NCI-H146 treated with DMSO at 0.1 percent for 48 hours (cell line): ENCODE measurements at regions not wholly inside any gene's neighbourhood (a gene's known extent, or its start where the extent isn't known, plus 50 kb on each side); places are given as distances from the start of the nearest gene placed in this dataset.
"Not testable (repeated sequence)": the region's sequence is repeated elsewhere in the genome, so short reads cannot be mapped to it uniquely, and the experiment has no call there.

Experiments
- DNase-seq: peaks from one replicate; lab custom pipeline; 2025; ENCODE audit not compliant: unreplicated experiment; lab: John Stamatoyannopoulos, UW

DNA sequence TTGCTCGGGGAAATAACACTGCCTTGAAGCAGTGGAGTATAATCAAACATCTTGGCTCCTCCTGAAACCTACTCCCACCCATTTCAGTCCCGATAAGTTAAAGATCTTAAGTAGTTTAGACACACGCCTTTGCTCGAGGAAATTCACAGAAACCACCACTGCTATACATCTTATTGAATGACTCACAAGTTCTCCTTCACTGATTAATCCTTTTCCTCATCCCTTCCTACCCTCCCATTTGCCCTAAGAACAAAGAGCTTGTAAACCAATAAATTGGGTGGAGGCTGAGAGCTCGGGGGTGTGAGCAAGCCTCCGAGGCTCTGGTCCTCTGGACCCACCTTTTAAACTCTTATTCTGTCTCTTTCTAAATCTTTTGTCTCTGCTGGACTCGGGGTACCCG, 86.5 kb downstream of the XCL2 start:
- not testable (repeated sequence) for DNase-seq

DNA sequence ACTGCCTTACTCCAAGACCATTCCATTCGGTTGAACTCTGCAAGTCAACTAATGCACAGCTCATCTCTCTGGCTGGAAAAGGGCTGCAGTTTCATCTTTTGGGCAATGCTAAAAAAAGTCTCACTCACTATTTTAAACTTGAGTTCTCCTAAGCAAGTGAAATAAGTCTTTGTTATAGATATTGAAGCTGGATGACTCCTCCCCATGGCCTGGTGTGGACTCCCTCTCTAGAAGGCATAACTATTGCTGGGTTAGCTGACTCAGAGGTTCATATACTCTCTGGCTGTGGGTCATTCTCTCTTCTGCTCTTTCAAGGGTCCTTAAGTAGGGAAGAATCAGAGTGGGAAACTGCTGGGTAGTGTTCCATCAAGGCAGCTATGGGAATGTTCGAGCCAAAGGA, 88.0 kb downstream of the XCL2 start:
- no peak for DNase-seq

GRCh38 chr1:168454211-168454815, 89.5 kb downstream of the XCL2 start:
- no peak for DNase-seq

GRCh38 chr1:168453056-168453455, 90.7 kb downstream of the XCL2 start:
- DNase-seq: no peak

DNA sequence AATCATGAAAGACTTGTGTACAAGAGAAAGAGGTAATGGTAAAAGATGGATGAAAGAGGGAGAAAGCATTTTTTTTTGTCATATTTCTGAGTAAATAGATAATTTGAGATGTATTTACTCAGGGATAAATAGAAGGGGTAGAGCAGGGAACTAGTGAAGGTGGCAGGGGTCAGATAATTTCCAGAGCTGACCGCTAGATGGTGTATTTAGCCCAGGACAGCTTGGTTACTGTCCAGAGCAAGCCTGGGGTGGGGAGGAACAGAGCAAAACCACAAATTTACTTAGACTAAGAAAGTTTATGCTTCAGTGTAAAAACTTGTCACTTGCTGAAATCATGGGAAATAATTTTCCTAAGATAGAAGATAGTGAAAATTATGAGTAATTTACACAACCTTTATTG, 91.5 kb downstream of the XCL2 start:
- no peak for DNase-seq

DNA sequence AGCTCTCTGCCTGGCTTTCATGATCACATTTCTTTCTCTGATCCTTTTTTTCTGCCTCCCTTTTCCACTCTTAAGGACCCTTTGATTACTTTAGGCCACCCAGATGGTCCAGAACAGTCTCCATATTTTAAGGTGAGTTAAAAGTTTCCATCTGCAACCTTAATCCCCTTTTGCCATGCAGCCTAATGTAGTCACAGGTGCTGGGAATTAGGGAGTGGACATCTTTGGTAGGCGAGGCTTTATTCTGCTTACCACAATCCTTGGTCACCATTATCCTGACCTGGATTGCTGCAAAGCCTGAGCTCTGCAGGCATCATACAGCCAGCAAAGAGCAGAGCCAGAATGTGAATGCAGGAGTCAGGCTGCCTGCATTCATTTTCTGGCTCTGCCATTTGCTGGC, 95.9 kb downstream of the XCL2 start:
- DNase-seq: no peak

- no peak for DNase-seq
Observed at GRCh38 chr1:168446081-168446480, 97.7 kb downstream of the XCL2 start.

DNA sequence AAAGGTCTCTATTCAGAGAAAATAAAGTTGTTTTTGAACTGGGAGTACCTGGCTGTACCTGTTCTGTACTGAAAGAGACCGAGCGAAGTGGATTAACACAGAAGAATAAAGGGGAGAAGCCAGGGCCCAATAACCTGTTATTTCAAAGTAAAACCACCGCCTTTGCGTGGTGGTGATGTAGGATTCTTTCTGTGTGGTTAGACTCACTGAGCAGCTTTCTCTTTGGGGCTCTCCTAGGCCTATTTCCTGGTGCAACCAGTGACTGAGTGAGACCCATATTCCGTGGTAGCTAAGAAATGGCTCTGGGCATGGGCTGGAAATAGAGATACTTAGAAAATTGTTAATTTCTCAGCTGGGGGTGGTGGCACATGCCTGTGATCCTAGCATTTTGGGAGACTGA, 99.9 kb downstream of the XCL2 start:
- no peak for DNase-seq

- no peak for DNase-seq
Observed at GRCh38 chr1:168443356-168443755, 100.4 kb downstream of the XCL2 start.

GRCh38 chr1:168442931-168443330, 100.9 kb downstream of the XCL2 start:
- DNase-seq: no peak

DNA sequence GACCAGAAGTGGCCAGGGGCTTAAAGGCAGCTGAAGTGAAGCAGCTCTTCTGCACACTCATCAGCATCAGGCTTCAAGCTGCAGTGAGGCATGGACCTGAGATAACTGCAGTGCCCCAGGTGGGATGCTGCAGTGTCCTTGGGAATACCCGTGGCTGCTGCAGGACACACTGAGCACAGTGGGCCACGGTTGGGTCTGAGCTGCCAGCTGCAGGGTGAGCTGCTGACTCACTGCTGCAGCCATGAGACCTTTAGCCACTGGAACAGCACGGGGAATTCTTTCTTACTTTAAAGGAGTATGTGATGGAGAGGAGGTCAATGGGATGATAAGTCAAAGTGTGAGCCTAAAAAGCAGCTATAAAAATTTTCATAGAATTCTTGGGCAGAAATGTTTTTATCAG, 102.1 kb downstream of the XCL2 start:
- no peak for DNase-seq

GRCh38 chr1:168439456-168440375, 104.1 kb downstream of the XCL2 start:
- peak; percentile 53 for DNase-seq

- no peak for DNase-seq
Observed at GRCh38 chr1:168438626-168439025, 105.2 kb downstream of the XCL2 start.

DNA sequence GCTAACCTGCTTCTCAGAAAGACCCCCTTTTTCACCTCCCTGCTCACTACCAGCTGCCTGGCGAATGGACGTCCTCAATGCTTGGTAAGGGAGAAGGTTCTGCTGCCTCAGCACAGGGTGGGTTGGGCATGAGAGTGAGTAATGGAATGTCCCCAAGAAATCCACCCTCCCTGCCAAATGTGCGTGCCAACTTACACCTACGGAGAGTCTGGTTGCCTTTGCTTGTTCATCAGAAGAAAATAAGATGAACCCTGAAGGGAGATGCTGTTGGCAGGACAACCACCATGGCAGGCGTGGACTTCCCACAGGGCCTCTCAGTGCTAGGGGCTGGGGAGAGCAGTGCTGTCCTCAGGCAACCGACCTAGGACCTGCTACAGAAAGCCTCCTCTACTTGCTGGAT, 106.0 kb downstream of the XCL2 start:
- no peak for DNase-seq

GRCh38 chr1:168435439-168435838, 108.4 kb downstream of the XCL2 start:
- DNase-seq: no peak

GRCh38 chr1:168433238-168433637, 110.6 kb downstream of the XCL2 start:
- DNase-seq: no peak

GRCh38 chr1:168431882-168432281, 111.9 kb downstream of the XCL2 start:
- DNase-seq: no peak

GRCh38 chr1:168430321-168430720, 113.5 kb downstream of the XCL2 start:
- DNase-seq: no peak

- no peak for DNase-seq
Observed at GRCh38 chr1:168428063-168428731, 115.6 kb downstream of the XCL2 start.

- no peak for DNase-seq
Observed at GRCh38 chr1:168427051-168427450, 116.7 kb downstream of the XCL2 start.

- DNase-seq: no peak
Observed at GRCh38 chr1:168424281-168424680, 119.5 kb downstream of the XCL2 start.
